Right atrium auricular region (tissue), 2 donors: ENCODE measurements at regions not wholly inside any gene's neighbourhood (a gene's known extent, or its start where the extent isn't known, plus 50 kb on each side); places are given as distances from the start of the nearest gene placed in this dataset.

Source experiments
- DNase-seq: peaks from one replicate; pipeline ENCODE4 v3.0.0-alpha.2; 2019; ENCODE audit warnings: low spot score
- H3K27ac ChIP-seq, 2 donors: fragments of 200-600 bp; sonication (generic); 1 replicate in 1 of 2; 2 replicates in 1 of 2; pipeline ENCODE4 v1.5.1; 2016 to 2019
- H3K27me3 ChIP-seq, 2 donors: fragments of 200-600 bp; sonication (generic); one replicate each; pipeline versions ENCODE4 v1.5.1 to v1.6.0; 2017 to 2019
- H3K36me3 ChIP-seq: fragments of 200-600 bp; sonication (generic); one replicate; pipeline ENCODE4 v1.5.1; 2016
- H3K4me1 ChIP-seq, 2 donors: fragments of 200-600 bp; sonication (generic); one replicate each; pipeline versions ENCODE4 v1.5.1 to v1.6.0; 2017 to 2019
- H3K4me3 ChIP-seq, 2 donors: fragments of 200-600 bp; sonication (generic); 1 replicate in 1 of 2; 2 replicates in 1 of 2; pipeline ENCODE4 v1.5.1; 2017 to 2019; ENCODE audit warnings: mild to moderate bottlenecking in 1 of 2, moderate library complexity in 1 of 2
- H3K9me3 ChIP-seq, 2 donors: fragments of 200-600 bp; sonication (generic); one replicate each; pipeline ENCODE4 v1.5.1; 2019
- TF ChIP-seq, protein P1 (sequence below), 2 donors: fragments of 200-600 bp; sonication (generic); IDR thresholded peaks; one replicate each; pipeline ENCODE4 v1.5.1; 2019; ENCODE audit warnings: antibody characterized with exemption in 2 of 2

- TF ChIP-seq, protein P1, sequence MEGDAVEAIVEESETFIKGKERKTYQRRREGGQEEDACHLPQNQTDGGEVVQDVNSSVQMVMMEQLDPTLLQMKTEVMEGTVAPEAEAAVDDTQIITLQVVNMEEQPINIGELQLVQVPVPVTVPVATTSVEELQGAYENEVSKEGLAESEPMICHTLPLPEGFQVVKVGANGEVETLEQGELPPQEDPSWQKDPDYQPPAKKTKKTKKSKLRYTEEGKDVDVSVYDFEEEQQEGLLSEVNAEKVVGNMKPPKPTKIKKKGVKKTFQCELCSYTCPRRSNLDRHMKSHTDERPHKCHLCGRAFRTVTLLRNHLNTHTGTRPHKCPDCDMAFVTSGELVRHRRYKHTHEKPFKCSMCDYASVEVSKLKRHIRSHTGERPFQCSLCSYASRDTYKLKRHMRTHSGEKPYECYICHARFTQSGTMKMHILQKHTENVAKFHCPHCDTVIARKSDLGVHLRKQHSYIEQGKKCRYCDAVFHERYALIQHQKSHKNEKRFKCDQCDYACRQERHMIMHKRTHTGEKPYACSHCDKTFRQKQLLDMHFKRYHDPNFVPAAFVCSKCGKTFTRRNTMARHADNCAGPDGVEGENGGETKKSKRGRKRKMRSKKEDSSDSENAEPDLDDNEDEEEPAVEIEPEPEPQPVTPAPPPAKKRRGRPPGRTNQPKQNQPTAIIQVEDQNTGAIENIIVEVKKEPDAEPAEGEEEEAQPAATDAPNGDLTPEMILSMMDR (IDR thresholded peaks at IDR 0.05), result no peak
- Histone ChIP-seq H3K36me3 (no peaks in the 10 kb centered on the region), H3K9me3 (no peaks in the 10 kb centered on the region), H3K27me3 (no peaks in the 10 kb centered on the region), H3K4me3 (no peak overlapping the region), H3K27ac (no peak overlapping the region), H3K4me1 (no peaks in the 10 kb centered on the region)
- DNase-seq, result no peak
Observed at GRCh38 chr4:110823251-110823650, 200.4 kb upstream of the PITX2 start.

- H3K27ac ChIP-seq, result no peak overlapping the region
- H3K36me3 ChIP-seq, result no peaks in the 10 kb centered on the region
- TF ChIP-seq, protein P1 (IDR thresholded peaks at IDR 0.05), result no peak
- no peak for DNase-seq
- no peaks in the 10 kb centered on the region for H3K27me3 ChIP-seq
- H3K9me3 ChIP-seq, result no peaks in the 10 kb centered on the region
- no peak overlapping the region for H3K4me3 ChIP-seq
- no peaks in the 10 kb centered on the region for H3K4me1 ChIP-seq
Observed at GRCh38 chr4:110824344-110824743, 201.5 kb upstream of the PITX2 start.

DNA sequence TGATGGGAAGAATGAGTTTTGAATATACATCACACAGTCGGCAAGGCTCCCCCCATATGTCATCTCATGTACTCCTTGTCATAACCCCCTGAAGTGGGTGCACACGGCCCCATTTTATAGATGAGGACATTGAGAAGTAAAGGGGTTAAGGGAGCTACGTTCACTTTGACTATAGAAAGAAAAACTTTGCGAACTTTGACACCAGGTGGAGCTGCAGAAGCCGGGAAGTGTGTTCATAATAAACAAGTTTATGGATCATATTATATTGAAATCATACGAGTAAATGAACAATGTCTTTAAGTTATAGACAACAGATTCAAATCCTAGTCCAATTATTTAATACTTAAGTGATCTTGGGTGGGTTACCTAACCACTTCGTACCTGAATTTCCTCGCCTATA is 203.8 kb upstream of the PITX2 start:
- no peak for DNase-seq
- no peaks in the 10 kb centered on the region for H3K9me3 ChIP-seq
- H3K27me3 ChIP-seq, result no peaks in the 10 kb centered on the region
- H3K4me3 ChIP-seq, result no peak overlapping the region
- no peak overlapping the region for H3K27ac ChIP-seq
- H3K36me3 ChIP-seq, result no peaks in the 10 kb centered on the region
- TF ChIP-seq, protein P1 (IDR thresholded peaks at IDR 0.05), result no peak
- no peaks in the 10 kb centered on the region for H3K4me1 ChIP-seq

GRCh38 chr4:110830461-110830860 is 207.6 kb upstream of the PITX2 start:
- no peak overlapping the region for H3K4me3 ChIP-seq
- no peaks in the 10 kb centered on the region for H3K36me3 ChIP-seq
- TF ChIP-seq, protein P1 (IDR thresholded peaks at IDR 0.05), result no peak
- no peaks in the 10 kb centered on the region for H3K4me1 ChIP-seq
- H3K27me3 ChIP-seq, result no peaks in the 10 kb centered on the region
- H3K27ac ChIP-seq, result no peak overlapping the region
- no peak for DNase-seq
- no peaks in the 10 kb centered on the region for H3K9me3 ChIP-seq

- no peak overlapping the region for H3K27ac ChIP-seq
- H3K4me3 ChIP-seq, result no peak overlapping the region
- no peak for DNase-seq
- no peaks in the 10 kb centered on the region for H3K4me1 ChIP-seq
- TF ChIP-seq, protein P1 (IDR thresholded peaks at IDR 0.05), result no peak
- no peaks in the 10 kb centered on the region for H3K9me3 ChIP-seq
- H3K36me3 ChIP-seq, result no peaks in the 10 kb centered on the region
- H3K27me3 ChIP-seq, result no peaks in the 10 kb centered on the region
Observed at GRCh38 chr4:110837896-110838450, 215.1 kb upstream of the PITX2 start.

GRCh38 chr4:110840221-110840654 is 217.4 kb upstream of the PITX2 start:
- H3K4me1 ChIP-seq, result no peaks in the 10 kb centered on the region
- H3K36me3 ChIP-seq, result no peaks in the 10 kb centered on the region
- no peak for DNase-seq
- H3K4me3 ChIP-seq, result no peak overlapping the region
- no peaks in the 10 kb centered on the region for H3K27me3 ChIP-seq
- no peak overlapping the region for H3K27ac ChIP-seq
- TF ChIP-seq, protein P1 (IDR thresholded peaks at IDR 0.05), result no peak
- no peaks in the 10 kb centered on the region for H3K9me3 ChIP-seq
